Heart left ventricle (tissue), 13 donors: ENCODE measurements at regions not wholly inside any gene's neighbourhood (a gene's known extent, or its start where the extent isn't known, plus 50 kb on each side); places are given as distances from the start of the nearest gene placed in this dataset.

ENCODE experiments used
- POLR2A ChIP-seq, 2 donors: fragments of 450-650 bp; IDR thresholded peaks; one replicate each; pipeline ENCODE4 v1.6.1; 2017; ENCODE audit warnings: antibody characterized with exemption in 2 of 2, mild to moderate bottlenecking in 2 of 2, moderate library complexity in 2 of 2
- TF ChIP-seq, protein P1 (sequence below), 12 donors: fragments of 200-600 bp; sonication (generic) in 4 of 12; IDR thresholded peaks; one replicate each; pipeline versions ENCODE4 v1.5.0 to v1.8.0; 2018 to 2022; ENCODE audit warnings: antibody characterized with exemption in 12 of 12, mild to moderate bottlenecking in 5 of 12
- donor health status: ischemic (EF 13 %, LVEDD 7.1; RV severe dilation, severe dysfunction).
- donor health status: DM: no; HTN: yes; CAD: no.
- donor health status: DM: no; HTN: no; CAD: no.
- donor health status: ischemic (EF 25% LVEDD 6.9; RV normal size, moderate dysfunction).
- donor health status: ischemic (EF 25% LVEDD 5.7; RV mildly dilated, moderate dysfunction).
- donor health status: ischemic (EF 35%, LVEDD 5.7; RV mildly dilated, moderate dysfunction).
- donor health status: nonischemic (EF 11% LVEDD 7.7; RV severe dilation, severe dysfunction).
- donor health status: DM: yes; HTN: yes; CAD: no.
- donor health status: PGD.
- donor health status: ischemic (EF 29% LVEDD 5.4; RV normal size, mild dysfunction).
- donor health status: nonischemic (EF 23%, LVEDD 6.1; RV moderate dilation, normal function).

GRCh38 chr6:74567281-74567922 is 638.5 kb downstream of the COL12A1 start:
- TF ChIP-seq, protein P1, sequence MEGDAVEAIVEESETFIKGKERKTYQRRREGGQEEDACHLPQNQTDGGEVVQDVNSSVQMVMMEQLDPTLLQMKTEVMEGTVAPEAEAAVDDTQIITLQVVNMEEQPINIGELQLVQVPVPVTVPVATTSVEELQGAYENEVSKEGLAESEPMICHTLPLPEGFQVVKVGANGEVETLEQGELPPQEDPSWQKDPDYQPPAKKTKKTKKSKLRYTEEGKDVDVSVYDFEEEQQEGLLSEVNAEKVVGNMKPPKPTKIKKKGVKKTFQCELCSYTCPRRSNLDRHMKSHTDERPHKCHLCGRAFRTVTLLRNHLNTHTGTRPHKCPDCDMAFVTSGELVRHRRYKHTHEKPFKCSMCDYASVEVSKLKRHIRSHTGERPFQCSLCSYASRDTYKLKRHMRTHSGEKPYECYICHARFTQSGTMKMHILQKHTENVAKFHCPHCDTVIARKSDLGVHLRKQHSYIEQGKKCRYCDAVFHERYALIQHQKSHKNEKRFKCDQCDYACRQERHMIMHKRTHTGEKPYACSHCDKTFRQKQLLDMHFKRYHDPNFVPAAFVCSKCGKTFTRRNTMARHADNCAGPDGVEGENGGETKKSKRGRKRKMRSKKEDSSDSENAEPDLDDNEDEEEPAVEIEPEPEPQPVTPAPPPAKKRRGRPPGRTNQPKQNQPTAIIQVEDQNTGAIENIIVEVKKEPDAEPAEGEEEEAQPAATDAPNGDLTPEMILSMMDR (IDR thresholded peaks at IDR 0.05), result no peak
- no peak for TF ChIP-seq POLR2A (IDR thresholded peaks at IDR 0.05)
